Activated T-cell treated with anti-CD3 and anti-CD28 coated beads for 4 hours (primary cell): ENCODE measurements at regions not wholly inside any gene's neighbourhood (a gene's known extent, or its start where the extent isn't known, plus 50 kb on each side); places are given as distances from the start of the nearest gene placed in this dataset.

Experiments used
- DNase-seq: peaks from one replicate; pipeline ENCODE4 v3.0.0-alpha.2; 2020

DNA sequence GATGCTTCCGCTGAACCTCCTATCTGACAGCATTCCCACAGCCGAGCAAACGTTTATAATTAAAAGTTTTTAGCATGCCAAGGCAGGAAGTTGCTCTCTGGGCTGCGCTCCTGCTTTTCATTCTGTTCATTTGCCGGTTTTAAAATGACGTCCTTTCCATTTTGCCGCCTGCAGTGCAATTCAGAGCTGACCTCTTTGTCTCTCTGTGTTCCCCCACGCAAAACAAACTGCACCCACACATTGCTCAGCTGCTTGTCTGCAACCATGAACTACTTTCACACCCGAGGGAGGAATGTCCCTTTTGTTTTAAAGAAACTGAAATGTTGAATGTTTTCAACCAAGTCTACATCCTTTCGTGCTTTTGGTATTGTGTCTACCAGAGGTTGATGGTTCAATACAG, 416.5 kb downstream of the EFNB2 start:
- DNase-seq, result no peak

DNA sequence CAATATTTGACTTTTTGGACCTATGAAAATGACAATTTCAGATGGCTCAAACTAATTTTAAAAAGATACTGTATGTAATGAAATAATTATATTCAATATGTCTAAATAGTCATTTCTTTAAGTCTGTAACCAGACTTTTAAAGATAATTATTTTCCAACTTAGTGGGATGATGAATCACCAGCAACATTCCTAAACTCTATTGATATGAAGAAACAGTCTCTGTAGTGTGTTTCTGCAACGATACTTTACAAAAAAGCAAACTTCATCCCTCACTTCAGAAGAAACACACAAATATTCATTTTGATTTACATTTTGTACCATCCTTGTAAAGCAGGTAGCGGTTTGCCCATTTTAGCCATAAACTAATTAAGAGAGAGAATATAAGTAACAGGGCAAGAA, 417.4 kb downstream of the EFNB2 start:
- no peak for DNase-seq

DNA sequence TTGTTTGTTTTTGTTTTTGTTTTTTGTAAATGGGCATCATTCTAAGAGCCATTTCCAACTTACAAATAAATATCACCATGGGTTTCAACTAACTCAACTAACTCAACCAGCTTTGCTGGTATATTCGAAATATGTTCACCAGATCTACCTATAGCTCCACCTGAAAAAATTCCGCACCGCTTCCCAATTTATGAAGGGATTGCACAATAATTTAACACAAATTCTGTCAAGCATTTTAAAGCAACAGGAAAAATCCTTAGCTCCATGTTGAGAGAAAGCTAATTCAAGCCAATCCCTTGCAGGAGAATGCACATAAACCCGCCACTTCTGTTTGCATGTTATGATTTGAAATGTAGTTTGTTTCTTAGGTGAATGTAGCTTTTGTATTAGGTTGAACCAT, 417.8 kb downstream of the EFNB2 start:
- DNase-seq, result no peak

DNA sequence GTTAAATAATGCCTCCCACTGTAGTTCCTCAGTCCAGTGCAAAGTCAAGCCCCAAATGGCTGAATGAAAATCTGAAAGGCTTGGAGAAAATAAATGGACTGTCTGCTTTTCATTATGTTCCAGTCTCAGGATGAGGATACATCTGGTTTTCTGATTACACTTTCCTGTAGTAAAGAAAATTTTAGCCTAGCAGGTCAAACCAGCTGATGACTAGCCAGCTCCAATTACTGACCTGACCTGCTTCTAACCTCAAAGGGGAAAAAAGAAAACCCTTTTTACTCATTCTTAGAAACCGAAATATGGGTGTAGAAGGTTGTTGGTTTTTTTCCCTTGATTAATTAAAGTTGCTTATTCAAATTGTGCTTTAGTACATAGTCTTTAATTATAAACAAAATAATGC, 418.4 kb downstream of the EFNB2 start:
- no peak for DNase-seq

GRCh38 chr13:106115081-106115480, 420.4 kb downstream of the EFNB2 start:
- DNase-seq, result no peak

DNA sequence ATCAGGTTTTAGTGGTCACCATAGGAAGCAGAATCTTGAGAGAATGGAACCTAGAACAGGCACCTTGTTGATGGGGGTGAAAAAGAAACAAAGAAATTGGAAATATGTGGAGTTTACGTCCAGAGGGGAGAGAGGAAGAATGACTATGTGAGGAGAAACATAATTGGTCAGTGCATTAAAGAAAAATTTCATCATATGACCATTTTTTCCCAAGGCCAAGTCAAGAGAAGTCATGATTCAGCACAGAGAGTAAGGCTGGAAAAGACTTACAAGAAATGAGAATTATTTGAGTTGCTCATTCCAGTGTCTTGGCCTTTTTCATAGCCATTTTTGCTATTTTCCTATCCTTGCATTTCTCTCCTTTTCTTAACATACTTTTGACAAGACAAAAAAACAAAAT, 421.7 kb downstream of the EFNB2 start:
- no peak for DNase-seq

DNA sequence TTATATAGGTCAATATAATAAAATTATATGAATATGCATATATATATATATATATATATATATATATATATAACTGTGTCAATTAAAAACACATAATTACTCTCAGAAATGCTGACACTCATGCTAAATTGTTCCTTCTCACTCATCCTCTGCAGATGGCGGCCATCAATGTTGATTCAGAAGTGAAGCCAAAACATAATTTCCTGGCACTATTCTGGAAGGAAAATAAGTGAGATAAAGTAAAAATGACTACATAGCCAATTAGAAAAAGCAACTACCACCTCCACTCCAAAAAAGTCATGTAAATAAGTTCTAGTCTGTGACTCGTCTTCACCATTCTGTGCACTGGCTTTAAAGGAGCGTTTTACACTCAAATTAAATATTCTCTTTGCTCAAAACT, 423.3 kb downstream of the EFNB2 start:
- no peak for DNase-seq

DNA sequence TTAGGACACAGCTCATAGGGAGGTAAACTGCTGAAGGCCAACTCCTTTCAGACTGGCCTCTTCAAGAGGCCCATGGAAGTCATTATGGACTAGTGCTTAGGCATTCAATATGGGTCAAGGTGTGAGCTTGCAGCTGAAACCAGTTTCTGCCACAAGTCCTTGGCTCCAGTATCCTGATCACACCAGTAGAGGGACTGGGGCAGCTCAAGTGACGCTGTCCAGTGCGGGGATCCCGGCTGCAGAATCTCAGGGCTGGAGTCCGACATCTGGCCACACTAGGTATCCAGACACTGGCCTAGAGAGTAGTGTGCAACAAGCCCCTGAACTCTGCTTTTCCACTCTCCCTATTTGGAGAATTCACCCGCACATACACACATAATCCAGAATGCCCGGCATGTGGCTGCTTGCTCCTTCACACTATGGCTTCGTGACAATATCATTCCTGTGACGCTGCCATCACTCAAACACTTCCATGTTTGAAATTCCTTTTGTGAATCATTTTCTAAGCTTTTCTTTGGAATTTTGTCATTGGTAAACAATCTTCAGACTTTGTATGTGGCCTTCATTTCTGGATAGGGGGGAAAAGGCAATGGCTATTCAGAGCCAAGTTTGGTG, 425.1 kb downstream of the EFNB2 start:
- DNase-seq, result no peak

GRCh38 chr13:106109391-106109791, 426.1 kb downstream of the EFNB2 start:
- no peak for DNase-seq

DNA sequence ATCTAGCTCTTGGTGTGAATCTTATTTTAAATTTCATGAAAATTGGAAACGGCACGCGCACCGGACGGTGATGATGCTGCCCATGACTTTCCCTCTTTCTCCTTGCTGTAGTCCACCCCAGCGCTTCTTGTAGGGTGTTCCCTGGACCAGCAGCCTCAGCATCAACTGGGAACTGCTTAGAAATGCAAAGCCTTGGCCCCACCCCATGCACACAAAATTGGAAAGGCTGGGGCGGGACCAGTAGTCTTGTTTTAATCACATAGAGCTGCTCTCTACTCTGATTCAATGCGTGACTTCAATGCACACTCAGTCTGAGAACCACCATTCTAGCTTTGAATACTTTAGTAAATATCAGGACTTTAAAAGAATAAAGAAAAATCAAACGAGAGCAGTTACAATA, 427.1 kb downstream of the EFNB2 start:
- no peak for DNase-seq

- no peak for DNase-seq
These were observed 428.4 kb downstream of the EFNB2 start for GRCh38 chr13:106107061-106107460.

GRCh38 chr13:106105153-106105552, 430.3 kb downstream of the EFNB2 start:
- DNase-seq, result no peak

DNA sequence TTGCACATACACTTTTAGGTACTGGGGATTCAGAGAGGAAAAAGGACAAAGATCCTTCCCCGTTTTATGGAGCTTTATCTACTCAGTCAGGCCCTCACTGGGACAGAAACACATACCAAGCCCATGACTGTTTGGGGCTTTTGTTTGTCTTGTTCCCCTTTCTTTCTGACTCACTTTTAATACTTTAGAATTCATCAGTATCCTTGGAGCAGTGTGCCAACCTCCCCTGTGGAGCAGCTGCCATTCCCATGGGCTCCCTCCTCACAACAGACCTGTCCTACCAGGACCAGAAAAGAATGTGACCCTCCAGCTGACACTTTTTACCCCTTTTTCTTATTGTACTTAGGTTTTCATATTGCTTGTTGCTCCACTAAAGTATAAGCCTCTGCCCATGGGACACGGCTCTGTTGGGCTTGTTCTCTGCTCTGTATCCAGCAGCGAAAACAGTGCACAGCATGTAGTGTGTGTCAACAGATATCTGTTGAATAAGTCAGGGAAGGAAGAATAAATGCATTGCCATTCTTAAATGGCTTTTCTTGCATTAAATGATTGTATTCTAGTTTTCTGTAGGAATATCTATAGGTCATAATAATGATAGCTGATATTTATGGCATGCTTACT, 431.1 kb downstream of the EFNB2 start:
- DNase-seq, result no peak

GRCh38 chr13:106103779-106104178, 431.7 kb downstream of the EFNB2 start:
- DNase-seq, result no peak

DNA sequence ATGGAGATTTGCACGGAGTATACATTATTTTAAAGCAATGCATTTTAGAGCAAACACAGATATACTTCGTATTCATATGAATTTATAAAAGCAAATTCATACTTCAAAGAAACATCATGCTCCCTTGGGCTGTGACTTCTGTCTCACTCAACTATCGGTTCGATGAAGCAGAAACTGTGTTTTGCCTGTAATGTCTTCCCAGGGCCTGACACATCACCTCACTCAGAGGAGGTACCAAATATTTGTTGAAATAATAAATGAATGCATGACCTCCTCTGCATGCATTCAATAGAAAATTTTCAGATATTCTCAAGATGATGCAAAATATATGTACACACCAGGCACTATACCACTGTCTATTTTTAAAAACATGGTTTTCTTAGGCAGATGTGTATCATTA, 432.7 kb downstream of the EFNB2 start:
- no peak for DNase-seq

GRCh38 chr13:106101201-106101600, 434.3 kb downstream of the EFNB2 start:
- DNase-seq, result no peak

GRCh38 chr13:106100171-106100919, 435.1 kb downstream of the EFNB2 start:
- no peak for DNase-seq

GRCh38 chr13:106099765-106100164, 435.7 kb downstream of the EFNB2 start:
- DNase-seq, result no peak

DNA sequence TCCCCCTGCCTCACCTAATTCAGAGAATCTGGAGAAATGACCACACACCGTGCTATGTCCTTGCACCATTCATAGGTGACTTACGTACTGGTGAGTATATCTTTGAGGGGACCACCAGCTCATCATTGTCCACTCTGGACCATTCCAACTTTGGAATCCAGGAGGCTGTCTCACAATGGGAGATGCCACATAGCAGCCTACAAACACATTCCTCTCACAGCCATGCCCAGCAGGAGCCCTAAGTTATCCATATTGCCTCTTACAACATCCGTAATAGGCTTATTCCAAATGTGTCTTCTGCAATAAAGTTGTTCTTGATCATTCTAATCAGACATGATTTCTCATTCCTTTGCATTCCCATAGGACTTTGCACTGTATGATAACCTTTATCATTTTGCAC, 436.7 kb downstream of the EFNB2 start:
- no peak for DNase-seq

- no peak for DNase-seq
These were observed 438.8 kb downstream of the EFNB2 start for GRCh38 chr13:106096661-106097092.

- no peak for DNase-seq
These were observed 439.5 kb downstream of the EFNB2 start for GRCh38 chr13:106095919-106096318.

DNA sequence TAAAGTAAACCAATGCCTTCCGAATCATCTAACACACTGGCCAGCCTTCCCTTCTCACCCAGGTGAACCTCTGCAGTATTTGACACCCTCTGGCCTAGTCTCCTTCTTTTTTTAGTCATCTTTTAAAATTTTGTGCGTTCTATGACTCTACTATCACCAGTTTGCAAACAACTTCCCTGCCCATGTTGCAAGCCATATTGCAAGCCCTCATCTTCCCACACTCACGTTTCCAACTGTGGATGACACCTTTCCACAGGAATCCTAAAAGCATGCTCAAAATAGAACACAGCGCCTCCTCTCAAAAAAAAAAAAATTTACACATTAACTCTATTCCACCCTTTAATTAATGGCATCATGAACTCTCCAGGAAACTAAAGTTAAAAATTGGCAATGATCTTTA, 440.1 kb downstream of the EFNB2 start:
- no peak for DNase-seq

GRCh38 chr13:106090001-106090400, 445.5 kb downstream of the EFNB2 start:
- DNase-seq, result no peak

GRCh38 chr13:106089261-106089980, 446.0 kb downstream of the EFNB2 start:
- no peak for DNase-seq
